Fibroblast of lung (primary cell): ENCODE measurements at regions not wholly inside any gene's neighbourhood (a gene's known extent, or its start where the extent isn't known, plus 50 kb on each side); places are given as distances from the start of the nearest gene placed in this dataset.

Experiments used
- CTCF ChIP-seq, 2 donors: IDR thresholded peaks in 1 of 2; conservative IDR thresholded peaks in 1 of 2; 1 replicate in 1 of 2; 2 replicates in 1 of 2; pipeline ENCODE4 v1.5.1; 2011 to 2012; ENCODE audit warnings: low read length in 2 of 2, control low read depth in 1 of 2, inconsistent platforms in 1 of 2, low read depth in 1 of 2, mild to moderate bottlenecking in 1 of 2
- EZH2 ChIP-seq: IDR thresholded peaks from 2 replicates; pipeline ENCODE4 v1.5.1; 2012; ENCODE audit warnings: low read length, control low read depth, mild to moderate bottlenecking; ENCODE audit errors: missing control alignments

GRCh38 chr12:3933074-3933818, 60.0 kb upstream of the PARP11 start:
- TF ChIP-seq CTCF (conservative IDR thresholded peaks at IDR 0.05 in 1 of 2, IDR thresholded peaks at IDR 0.05 in 1 of 2; ENCODE audit: low read depth in 1 of 2, low read length in 2 of 2) (no peak), EZH2 (no peak)
